HG03378 (cell line): ENCODE measurements at regions not wholly inside any gene's neighbourhood (a gene's known extent, or its start where the extent isn't known, plus 50 kb on each side); places are given as distances from the start of the nearest gene placed in this dataset.
"Not testable (repeated sequence)": the region's sequence is repeated elsewhere in the genome, so short reads cannot be mapped to it uniquely, and the experiment has no call there.

ENCODE experiments used
- ATAC-seq: cut with Tn5 transposase; IDR thresholded peaks from one replicate; pipeline ENCODE4 v1.9.1; 2021; ENCODE audit warnings: mild to moderate bottlenecking, moderate library complexity; ENCODE audit not compliant: unreplicated experiment

GRCh38 chr3:115204475-115204874, 57.4 kb upstream of the ZBTB20 start:
- no peak for ATAC-seq

- no peak for ATAC-seq
Measured at GRCh38 chr3:115208066-115208750, 61.1 kb upstream of the ZBTB20 start.

GRCh38 chr3:115211810-115212492, 64.9 kb upstream of the ZBTB20 start:
- no peak for ATAC-seq

- ATAC-seq: no peak
Measured at GRCh38 chr3:115212615-115213014, 65.5 kb upstream of the ZBTB20 start.

- not testable (repeated sequence) for ATAC-seq
Measured at GRCh38 chr3:115213052-115213451, 66.0 kb upstream of the ZBTB20 start.

GRCh38 chr3:115217292-115217677, 70.2 kb upstream of the ZBTB20 start:
- ATAC-seq: no peak

GRCh38 chr3:115217678-115218451, 70.8 kb upstream of the ZBTB20 start:
- ATAC-seq: peak; percentile 52

- no peak for ATAC-seq
Measured at GRCh38 chr3:115218859-115219258, 71.8 kb upstream of the ZBTB20 start.

GRCh38 chr3:115224687-115225086, 77.6 kb upstream of the ZBTB20 start:
- no peak for ATAC-seq

- no peak for ATAC-seq
Measured at GRCh38 chr3:115226844-115227445, 79.9 kb upstream of the ZBTB20 start.

- no peak for ATAC-seq
Measured at GRCh38 chr3:115227461-115227860, 80.4 kb upstream of the ZBTB20 start.

GRCh38 chr3:115228266-115228665, 81.2 kb upstream of the ZBTB20 start:
- ATAC-seq: no peak

- ATAC-seq: no peak
Measured at GRCh38 chr3:115232167-115232566, 85.1 kb upstream of the ZBTB20 start.

- no peak for ATAC-seq
Measured at GRCh38 chr3:115233021-115233420, 85.9 kb upstream of the ZBTB20 start.

- no peak for ATAC-seq
Measured at GRCh38 chr3:115236496-115236895, 89.4 kb upstream of the ZBTB20 start.

- ATAC-seq: no peak
Measured at GRCh38 chr3:115239717-115240116, 92.6 kb upstream of the ZBTB20 start.

GRCh38 chr3:115244350-115244749, 97.3 kb upstream of the ZBTB20 start:
- ATAC-seq: no peak

- no peak for ATAC-seq
Measured at GRCh38 chr3:115245438-115245837, 98.3 kb upstream of the ZBTB20 start.

GRCh38 chr3:115245899-115246298, 98.8 kb upstream of the ZBTB20 start:
- no peak for ATAC-seq

- no peak for ATAC-seq
Measured at GRCh38 chr3:115246461-115247020, 99.5 kb upstream of the ZBTB20 start.

GRCh38 chr3:115248274-115248673, 101.2 kb upstream of the ZBTB20 start:
- no peak for ATAC-seq
